HCT116 (cell line): ENCODE measurements at regions not wholly inside any gene's neighbourhood (a gene's known extent, or its start where the extent isn't known, plus 50 kb on each side); places are given as distances from the start of the nearest gene placed in this dataset.

Source experiments
- ATAC-seq: fragments of 200-7000 bp; cut with Tn5 transposase; 2 replicates; pipeline ENCODE4 v1.9.1; 2020; ENCODE audit warnings: mild to moderate bottlenecking, moderate library complexity
- BruUV-seq: library from RNA; stranded (reverse); fragments of 400-500 nt; replicated peaks from 2 replicates; lab custom pipeline; 2021; lab: Mats Ljungman, UMichigan
- CTCF ChIA-PET: fragments of 300-600 bp; sonication (Branson Sonifier 250); formaldehyde crosslinking; loops from one replicate; lab custom pipeline; 2021; ENCODE audit warnings: antibody characterized with exemption; lab: Charles Lee
- POLR2A ChIA-PET: fragments of 300-600, 350-600 bp; sonication (Branson Sonifier 250); formaldehyde crosslinking; loops from one replicate; lab custom pipeline; 2021; ENCODE audit warnings: antibody characterized with exemption; lab: Charles Lee
- RAD21 ChIA-PET, 2 experiments: fragments of 300-600 bp; sonication (Branson Sonifier 250); formaldehyde crosslinking; loops; one replicate each; lab custom pipeline; 2023; ENCODE audit warnings: low total read pairs in 2 of 2; ENCODE audit not compliant: uncharacterized antibody in 2 of 2, unreplicated experiment in 2 of 2, low non-redundant PET in 1 of 2; lab: Charles Lee
- DNase-seq: peaks from one replicate; pipeline ENCODE4 v3.0.0-alpha.2; 2010; ENCODE audit warnings: low read depth, low spot score
- H2AFZ ChIP-seq: fragments of 200-600 bp; shearing (Covaris generic), sonication (generic); 2 replicates; pipeline ENCODE4 v1.6.1; 2017; ENCODE audit warnings: low read depth, mixed run types, mixed read lengths, antibody characterized with exemption, low read length; ENCODE audit not compliant: poor library complexity, severe bottlenecking
- H3K27ac ChIP-seq: 2 replicates; pipeline ENCODE4 v1.5.1; 2012; ENCODE audit warnings: low read depth, low read length
- H3K27me3 ChIP-seq: fragments of 200-600 bp; sonication (generic); 2 replicates; pipeline ENCODE4 v1.6.1; 2016; ENCODE audit warnings: mixed run types, low read length, mixed read lengths; ENCODE audit not compliant: insufficient read depth
- H3K36me3 ChIP-seq, 2 experiments: fragments of 200-500 bp in 1 of 2; fragments of 200-600 bp in 1 of 2; sonication (Bioruptor generic) in 1 of 2; sonication (generic) in 1 of 2; 2 replicates each; pipeline versions ENCODE4 v1.5.1 to v1.6.1; 2014 to 2016; ENCODE audit warnings: low read length in 2 of 2, inconsistent platforms in 1 of 2, mixed read lengths in 1 of 2, mixed run types in 1 of 2; ENCODE audit not compliant: insufficient read depth in 2 of 2, control insufficient read depth in 1 of 2
- H3K4me1 ChIP-seq, 2 experiments: fragments of 200-600 bp in 1 of 2; sonication (generic) in 1 of 2; 2 replicates each; pipeline versions ENCODE4 v1.5.1 to v1.6.1; 2012 to 2017; ENCODE audit warnings: low read length in 2 of 2, inconsistent platforms in 1 of 2, mild to moderate bottlenecking in 1 of 2, mixed read lengths in 1 of 2, mixed run types in 1 of 2, moderate library complexity in 1 of 2; ENCODE audit not compliant: insufficient read depth in 2 of 2, control insufficient read depth in 1 of 2
- H3K4me2 ChIP-seq: fragments of 200-600 bp; sonication (generic); 2 replicates; pipeline ENCODE4 v1.6.1; 2017; ENCODE audit warnings: mixed run types, low read length, mixed read lengths
- H3K4me3 ChIP-seq, 2 experiments: fragments of 200-600 bp in 1 of 2; sonication (generic) in 1 of 2; replicated peaks in 1 of 2; 2 replicates each; pipeline ENCODE4 v1.5.1; 2011 to 2016; ENCODE audit warnings: low read length in 2 of 2, control low read depth in 1 of 2, low read depth in 1 of 2, mild to moderate bottlenecking in 1 of 2, mixed read lengths in 1 of 2, mixed run types in 1 of 2
- H3K79me2 ChIP-seq: fragments of 200-600 bp; sonication (generic); 2 replicates; pipeline ENCODE4 v1.6.1; 2017; ENCODE audit warnings: mild to moderate bottlenecking, mixed run types, low read length, moderate library complexity, mixed read lengths; ENCODE audit not compliant: insufficient read depth
- H3K9ac ChIP-seq: fragments of 200-600 bp; sonication (generic); 2 replicates; pipeline ENCODE4 v1.6.1; 2016; ENCODE audit warnings: low read length, mixed read lengths
- H3K9me2 ChIP-seq: fragments of 200-600 bp; sonication (generic), shearing (Covaris generic); 2 replicates; pipeline ENCODE4 v1.6.1; 2017; ENCODE audit warnings: mixed run types, mild to moderate bottlenecking, moderate library complexity; ENCODE audit not compliant: insufficient read depth
- H3K9me3 ChIP-seq, 2 experiments: fragments of 200-500 bp in 1 of 2; fragments of 200-600 bp in 1 of 2; sonication (Bioruptor generic) in 1 of 2; sonication (generic) in 1 of 2; 2 replicates each; pipeline ENCODE4 v1.6.1; 2014 to 2017; ENCODE audit warnings: low read length in 2 of 2, mixed read lengths in 2 of 2, inconsistent platforms in 1 of 2, low read depth in 1 of 2, mild to moderate bottlenecking in 1 of 2, mixed run types in 1 of 2, moderate library complexity in 1 of 2; ENCODE audit not compliant: control insufficient read depth in 1 of 2, insufficient read depth in 1 of 2
- H4K20me1 ChIP-seq: fragments of 200-600 bp; sonication (generic), shearing (Covaris generic); 2 replicates; pipeline ENCODE4 v1.6.1; 2017; ENCODE audit warnings: mixed run types, mild to moderate bottlenecking, moderate library complexity; ENCODE audit not compliant: insufficient read depth
- CEBPB ChIP-seq: IDR thresholded peaks from 2 replicates; pipeline ENCODE4 v1.6.1; 2012; ENCODE audit warnings: low read depth
- EZH2 ChIP-seq: fragments of 200-600 bp; sonication (generic); IDR thresholded peaks from 2 replicates; pipeline ENCODE4 v1.6.1; 2017; ENCODE audit warnings: antibody characterized with exemption, mixed run types
- EZH2phosphoT487 ChIP-seq: fragments of 200-600 bp; IDR thresholded peaks from 2 replicates; pipeline ENCODE4 v1.6.1; 2018; ENCODE audit warnings: antibody characterized with exemption, borderline replicate concordance
- POLR2A ChIP-seq: IDR thresholded peaks from 2 replicates; pipeline ENCODE4 v1.7.0; 2011; ENCODE audit warnings: borderline replicate concordance; ENCODE audit not compliant: insufficient read depth, insufficient read length; ENCODE audit errors: extremely low read depth
- RAD21 ChIP-seq: IDR thresholded peaks from 2 replicates; pipeline ENCODE4 v1.6.1; 2012; ENCODE audit warnings: low read depth, mild to moderate bottlenecking
- REST ChIP-seq: IDR thresholded peaks from 2 replicates; pipeline ENCODE4 v1.6.1; 2012; ENCODE audit warnings: low read depth
- SIN3A ChIP-seq: IDR thresholded peaks from 2 replicates; pipeline ENCODE4 v1.6.1; 2012; ENCODE audit warnings: low read depth
- SP1 ChIP-seq: IDR thresholded peaks from 2 replicates; pipeline ENCODE4 v1.6.1; 2012; ENCODE audit warnings: low read depth
- SRF ChIP-seq: IDR thresholded peaks from 2 replicates; pipeline ENCODE4 v1.6.1; 2012; ENCODE audit warnings: low read depth
- YY1 ChIP-seq: IDR thresholded peaks from 2 replicates; pipeline ENCODE4 v1.6.1; 2011; ENCODE audit warnings: low read length, low read depth, moderate library complexity, mild to moderate bottlenecking; ENCODE audit not compliant: insufficient replicate concordance; ENCODE audit errors: extremely low read depth
- ZNF274 ChIP-seq: fragments of 200-500 bp; sonication (Bioruptor generic); IDR thresholded peaks from 2 replicates; pipeline ENCODE4 v1.6.1; 2014; ENCODE audit warnings: mild to moderate bottlenecking, low read depth, low read length, inconsistent platforms
- intact Hi-C: fragments of 100-400 bp; cut with micrococcal nuclease; formaldehyde crosslinking; loops from 2 replicates; pipeline ENCODE4 v1.10.0; 2022
- TF ChIP-seq, protein P1 (sequence below): IDR thresholded peaks from 2 replicates; pipeline ENCODE4 v1.6.1; 2011; ENCODE audit warnings: mild to moderate bottlenecking, low read length, moderate library complexity; ENCODE audit not compliant: insufficient replicate concordance; ENCODE audit errors: extremely low read depth
- TF ChIP-seq, protein P2 (sequence below): IDR thresholded peaks from 2 replicates; pipeline ENCODE4 v1.6.1; 2012

DNA sequence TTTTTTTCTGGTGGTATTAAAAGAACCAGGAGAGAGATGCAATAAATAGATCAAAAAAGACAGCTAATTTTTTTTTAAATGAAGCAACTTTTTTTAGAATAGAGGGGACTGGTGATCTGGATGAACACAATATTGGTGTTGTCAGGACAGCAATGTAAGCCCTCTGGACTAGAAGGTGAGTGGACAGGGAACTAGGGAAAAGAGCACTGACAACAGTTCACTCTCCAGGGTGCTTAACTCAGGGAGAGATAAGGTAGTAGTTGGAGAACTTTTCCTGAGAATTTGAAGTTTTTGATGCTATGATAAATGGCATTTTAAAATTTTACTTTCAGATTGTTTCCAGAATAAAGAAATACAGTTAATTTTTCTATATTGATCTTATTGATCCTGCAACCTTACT, 158.3 kb upstream of the STAC start:
- no peak overlapping the region for H3K27ac ChIP-seq
- no peaks in the 10 kb centered on the region for H4K20me1 ChIP-seq
- no peak overlapping the region for H3K4me3 ChIP-seq
- no peak for DNase-seq
- no peak overlapping the region for H3K4me2 ChIP-seq
- intact Hi-C loops: no loop called here
- H2AFZ ChIP-seq: no peak overlapping the region
- CTCF ChIA-PET: no interaction called here
- H3K79me2 ChIP-seq: no peaks in the 10 kb centered on the region
- H3K27me3 ChIP-seq: no peaks in the 10 kb centered on the region
- H3K9ac ChIP-seq: no peak overlapping the region
- TF ChIP-seq RAD21 (no peak), POLR2A (no peak), ZNF274 (no peak), SP1 (no peak), EZH2 (no peak), YY1 (no peak)
- TF ChIP-seq, protein P1, sequence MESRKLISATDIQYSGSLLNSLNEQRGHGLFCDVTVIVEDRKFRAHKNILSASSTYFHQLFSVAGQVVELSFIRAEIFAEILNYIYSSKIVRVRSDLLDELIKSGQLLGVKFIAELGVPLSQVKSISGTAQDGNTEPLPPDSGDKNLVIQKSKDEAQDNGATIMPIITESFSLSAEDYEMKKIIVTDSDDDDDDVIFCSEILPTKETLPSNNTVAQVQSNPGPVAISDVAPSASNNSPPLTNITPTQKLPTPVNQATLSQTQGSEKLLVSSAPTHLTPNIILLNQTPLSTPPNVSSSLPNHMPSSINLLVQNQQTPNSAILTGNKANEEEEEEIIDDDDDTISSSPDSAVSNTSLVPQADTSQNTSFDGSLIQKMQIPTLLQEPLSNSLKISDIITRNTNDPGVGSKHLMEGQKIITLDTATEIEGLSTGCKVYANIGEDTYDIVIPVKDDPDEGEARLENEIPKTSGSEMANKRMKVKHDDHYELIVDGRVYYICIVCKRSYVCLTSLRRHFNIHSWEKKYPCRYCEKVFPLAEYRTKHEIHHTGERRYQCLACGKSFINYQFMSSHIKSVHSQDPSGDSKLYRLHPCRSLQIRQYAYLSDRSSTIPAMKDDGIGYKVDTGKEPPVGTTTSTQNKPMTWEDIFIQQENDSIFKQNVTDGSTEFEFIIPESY: no peak
- TF ChIP-seq, protein P2, sequence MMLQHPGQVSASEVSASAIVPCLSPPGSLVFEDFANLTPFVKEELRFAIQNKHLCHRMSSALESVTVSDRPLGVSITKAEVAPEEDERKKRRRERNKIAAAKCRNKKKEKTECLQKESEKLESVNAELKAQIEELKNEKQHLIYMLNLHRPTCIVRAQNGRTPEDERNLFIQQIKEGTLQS: no peak
- H3K9me3 ChIP-seq: 0 out of 4 replicates have a peak, but pooled peaks cover 0 to 2% of the 10 kb centered on the region in 2 experiments
- BruUV-seq: no TSS peak
- POLR2A ChIA-PET: no interaction called here
- no peaks in the 10 kb centered on the region for H3K36me3 ChIP-seq
- no peaks in the 10 kb centered on the region for H3K4me1 ChIP-seq
- ATAC-seq: no peak
- no peaks in the 10 kb centered on the region for H3K9me2 ChIP-seq
- RAD21 ChIA-PET: no interaction called here

DNA sequence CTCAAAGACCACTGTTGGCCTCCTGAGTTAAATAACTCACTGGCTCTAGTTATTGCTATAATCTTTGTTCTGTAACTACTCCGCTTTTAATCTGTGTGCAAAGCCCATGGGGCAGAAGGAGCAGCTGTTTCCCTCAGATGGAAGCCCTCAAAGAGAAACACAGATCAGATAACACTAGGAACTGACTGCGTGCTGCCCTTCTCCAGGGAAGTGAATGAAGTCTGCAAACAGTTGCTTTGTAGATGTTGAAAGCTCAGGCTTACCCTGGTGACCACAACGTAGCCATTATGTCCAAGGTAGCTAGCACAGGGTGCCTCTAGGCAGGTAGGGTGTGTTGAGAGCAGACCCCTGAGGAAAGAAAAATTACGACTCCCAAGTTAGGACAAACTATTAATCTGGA, 152.3 kb upstream of the STAC start:
- no peaks in the 10 kb centered on the region for H3K36me3 ChIP-seq
- ChIA-PET CTCF (no interaction called here), POLR2A (no interaction called here), RAD21 (no interaction called here)
- no peak overlapping the region for H3K4me3 ChIP-seq
- no TSS peak for BruUV-seq
- ATAC-seq: no peak
- H3K4me2 ChIP-seq: no peak overlapping the region
- no peaks in the 10 kb centered on the region for H3K9me3 ChIP-seq
- H3K79me2 ChIP-seq: no peaks in the 10 kb centered on the region
- no peaks in the 10 kb centered on the region for H3K27me3 ChIP-seq
- DNase-seq: no peak
- H2AFZ ChIP-seq: no peak overlapping the region
- H4K20me1 ChIP-seq: no peaks in the 10 kb centered on the region
- no peak overlapping the region for H3K27ac ChIP-seq
- H3K9me2 ChIP-seq: no peaks in the 10 kb centered on the region
- no peak overlapping the region for H3K9ac ChIP-seq
- intact Hi-C loops: no loop called here
- H3K4me1 ChIP-seq: no peaks in the 10 kb centered on the region
- TF ChIP-seq EZH2phosphoT487 (no peak), CEBPB (no peak), SIN3A (no peak), SRF (no peak), REST (no peak), ZNF274 (no peak), EZH2 (no peak)
- TF ChIP-seq, protein P1: no peak
